GM21529 (cell line): ENCODE measurements at regions not wholly inside any gene's neighbourhood (a gene's known extent, or its start where the extent isn't known, plus 50 kb on each side); places are given as distances from the start of the nearest gene placed in this dataset.
"Not testable (repeated sequence)": the region's sequence is repeated elsewhere in the genome, so short reads cannot be mapped to it uniquely, and the experiment has no call there.

Experiments
- ATAC-seq: cut with Tn5 transposase; IDR thresholded peaks from one replicate; pipeline ENCODE4 v1.9.1; 2021; ENCODE audit not compliant: unreplicated experiment

- no peak for ATAC-seq
Observed at GRCh38 chr13:59064042-59064441, 1099.7 kb downstream of the DIAPH3 start.

- not testable (repeated sequence) for ATAC-seq
Observed at GRCh38 chr13:59076386-59076785, 1087.3 kb downstream of the DIAPH3 start.

- ATAC-seq: no peak
Observed at GRCh38 chr13:59086147-59086546, 1077.6 kb downstream of the DIAPH3 start.

- ATAC-seq: no peak
Observed at GRCh38 chr13:59088716-59089115, 1075.0 kb downstream of the DIAPH3 start.

- ATAC-seq: no peak
Observed at GRCh38 chr13:59094181-59094580, 1069.5 kb downstream of the DIAPH3 start.

- ATAC-seq: no peak
Observed at GRCh38 chr13:59099182-59099974, 1064.3 kb downstream of the DIAPH3 start.

- ATAC-seq: no peak
Observed at GRCh38 chr13:59103004-59103768, 1060.5 kb downstream of the DIAPH3 start.

- ATAC-seq: no peak
Observed at GRCh38 chr13:59111751-59112171, 1052.0 kb downstream of the DIAPH3 start.

- no peak for ATAC-seq
Observed at GRCh38 chr13:59112221-59112718, 1051.5 kb downstream of the DIAPH3 start.

- ATAC-seq: no peak
Observed at GRCh38 chr13:59119475-59119874, 1044.3 kb downstream of the DIAPH3 start.

- no peak for ATAC-seq
Observed at GRCh38 chr13:59120297-59120843, 1043.4 kb downstream of the DIAPH3 start.

- ATAC-seq: no peak
Observed at GRCh38 chr13:59121507-59121906, 1042.2 kb downstream of the DIAPH3 start.

GRCh38 chr13:59126474-59126873, 1037.3 kb downstream of the DIAPH3 start:
- ATAC-seq: no peak

GRCh38 chr13:59133903-59134302, 1029.8 kb downstream of the DIAPH3 start:
- ATAC-seq: no peak

- no peak for ATAC-seq
Observed at GRCh38 chr13:59144700-59145099, 1019.0 kb downstream of the DIAPH3 start.

GRCh38 chr13:59145381-59145780, 1018.3 kb downstream of the DIAPH3 start:
- ATAC-seq: no peak

- ATAC-seq: no peak
Observed at GRCh38 chr13:59157181-59157580, 1006.5 kb downstream of the DIAPH3 start.

GRCh38 chr13:59166174-59166573, 997.6 kb downstream of the DIAPH3 start:
- no peak for ATAC-seq

- no peak for ATAC-seq
Observed at GRCh38 chr13:59172076-59172475, 991.7 kb downstream of the DIAPH3 start.

GRCh38 chr13:59176775-59177174, 987.0 kb downstream of the DIAPH3 start:
- ATAC-seq: no peak

- ATAC-seq: no peak
Observed at GRCh38 chr13:59178344-59178743, 985.4 kb downstream of the DIAPH3 start.

- ATAC-seq: no peak
Observed at GRCh38 chr13:59182241-59182640, 981.5 kb downstream of the DIAPH3 start.
